SK-N-SH treated with all-trans-retinoic acid at 6 μM for 48 hours (cell line): ENCODE measurements at regions not wholly inside any gene's neighbourhood (a gene's known extent, or its start where the extent isn't known, plus 50 kb on each side); places are given as distances from the start of the nearest gene placed in this dataset.

ENCODE experiments used
- ATAC-seq: fragments of 200-7000 bp; cut with Tn5 transposase; 3 replicates; pipeline ENCODE4 v1.9.1; 2020; ENCODE audit warnings: mild to moderate bottlenecking, moderate library complexity
- ARNTL ChIP-seq: fragments of 450-650 bp; formaldehyde crosslinking; IDR thresholded peaks from 2 replicates; pipeline ENCODE4 v1.5.0; 2020; ENCODE audit warnings: low read depth, mild to moderate bottlenecking, moderate library complexity, borderline replicate concordance
- BACH2 ChIP-seq: fragments of 250-450 bp; sonication (Bioruptor Pico); IDR thresholded peaks from 2 replicates; pipeline ENCODE4 v1.9.0; 2021; ENCODE audit warnings: mild to moderate bottlenecking, borderline replicate concordance
- CREB5 ChIP-seq: fragments of 250-450 bp; sonication (Bioruptor Pico); IDR thresholded peaks from 2 replicates; pipeline ENCODE4 v1.5.1; 2020; ENCODE audit warnings: low read depth, mild to moderate bottlenecking, moderate library complexity
- CSDC2 ChIP-seq: fragments of 250-450 bp; sonication (Bioruptor Pico); IDR thresholded peaks from 2 replicates; pipeline ENCODE4 v1.5.0; 2020; ENCODE audit warnings: mild to moderate bottlenecking, moderate library complexity
- CSRNP3 ChIP-seq: fragments of 250-450 bp; sonication (Bioruptor Pico); IDR thresholded peaks from 2 replicates; pipeline ENCODE4 v1.5.1; 2021; ENCODE audit warnings: mild to moderate bottlenecking, moderate library complexity
- GLIS3 ChIP-seq: fragments of 250-450 bp; sonication (Bioruptor Pico); IDR thresholded peaks from 2 replicates; pipeline ENCODE4 v1.5.0; 2020; ENCODE audit warnings: mild to moderate bottlenecking, moderate library complexity
- ISL1 ChIP-seq: fragments of 250-450 bp; sonication (Bioruptor Pico); IDR thresholded peaks from 2 replicates; pipeline ENCODE4 v2.1.2; 2022; ENCODE audit warnings: mild to moderate bottlenecking, moderate library complexity
- OSR1 ChIP-seq: fragments of 250-450 bp; sonication (Bioruptor Pico); IDR thresholded peaks from 2 replicates; pipeline ENCODE4 v1.8.0; 2022; ENCODE audit warnings: moderate library complexity, mild to moderate bottlenecking, inconsistent platforms
- PATZ1 ChIP-seq: fragments of 250-450 bp; sonication (Bioruptor Pico); IDR thresholded peaks from 2 replicates; pipeline ENCODE4 v1.8.0; 2020; ENCODE audit warnings: mild to moderate bottlenecking, moderate library complexity, borderline replicate concordance
- POU6F1 ChIP-seq: fragments of 250-450 bp; sonication (Bioruptor Pico); IDR thresholded peaks from 2 replicates; pipeline ENCODE4 v1.8.0; 2021; ENCODE audit warnings: low read depth, mild to moderate bottlenecking, moderate library complexity, borderline replicate concordance
- PPARA ChIP-seq: fragments of 250-450 bp; sonication (Bioruptor Pico); IDR thresholded peaks from 2 replicates; pipeline ENCODE4 v1.5.0; 2020; ENCODE audit warnings: mild to moderate bottlenecking, borderline replicate concordance
- RARB ChIP-seq: fragments of 250-450 bp; sonication (Bioruptor Pico); IDR thresholded peaks from 2 replicates; pipeline ENCODE4 v1.8.0; 2021; ENCODE audit warnings: mild to moderate bottlenecking, moderate library complexity
- SNAI2 ChIP-seq: fragments of 250-450 bp; sonication (Bioruptor Pico); IDR thresholded peaks from 2 replicates; pipeline ENCODE4 v1.5.0; 2020; ENCODE audit warnings: mild to moderate bottlenecking, moderate library complexity
- TCF4 ChIP-seq: fragments of 250-450 bp; sonication (Bioruptor Pico); IDR thresholded peaks from 2 replicates; pipeline ENCODE4 v1.8.0; 2021; ENCODE audit warnings: mild to moderate bottlenecking, moderate library complexity, borderline replicate concordance
- TOX ChIP-seq: fragments of 250-450 bp; sonication (Bioruptor Pico); IDR thresholded peaks from 2 replicates; pipeline ENCODE4 v1.8.0; 2021; ENCODE audit warnings: mild to moderate bottlenecking, moderate library complexity, borderline replicate concordance
- TSHZ2 ChIP-seq: fragments of 250-450 bp; sonication (Bioruptor Pico); IDR thresholded peaks from 2 replicates; pipeline ENCODE4 v1.5.0; 2020; ENCODE audit warnings: mild to moderate bottlenecking, moderate library complexity
- ZC3H10 ChIP-seq: fragments of 250-450 bp; sonication (Bioruptor Pico); IDR thresholded peaks from 2 replicates; pipeline ENCODE4 v1.5.1; 2021; ENCODE audit warnings: mild to moderate bottlenecking, moderate library complexity
- ZFP3 ChIP-seq: fragments of 250-450 bp; sonication (Bioruptor Pico); IDR thresholded peaks from 2 replicates; pipeline ENCODE4 v1.5.0; 2020; ENCODE audit warnings: mild to moderate bottlenecking, moderate library complexity
- ZFP30 ChIP-seq: fragments of 450-650 bp; formaldehyde crosslinking; IDR thresholded peaks from 2 replicates; pipeline ENCODE4 v1.5.0; 2022; ENCODE audit warnings: mild to moderate bottlenecking, moderate library complexity
- ZNF70 ChIP-seq: fragments of 450-650 bp; formaldehyde crosslinking; IDR thresholded peaks from 2 replicates; pipeline ENCODE4 v1.5.0; 2020; ENCODE audit warnings: mild to moderate bottlenecking, moderate library complexity
- ZNF8 ChIP-seq: fragments of 450-650 bp; formaldehyde crosslinking; IDR thresholded peaks from 2 replicates; pipeline ENCODE4 v1.5.0; 2020; ENCODE audit warnings: mild to moderate bottlenecking, moderate library complexity

GRCh38 chrX:17247144-17247543 is 127.9 kb upstream of the NHS start:
- 0 out of 3 replicates have a peak, but pooled peaks have one; percentile 53 for ATAC-seq
- TF ChIP-seq ZNF8 (CRISPR knock-in tag): no peak
- no peak for TF ChIP-seq BACH2
- TF ChIP-seq SNAI2 (CRISPR knock-in tag): no peak
- TF ChIP-seq PPARA (CRISPR knock-in tag): no peak
- TF ChIP-seq CSDC2 (CRISPR knock-in tag): no peak
- TF ChIP-seq ZNF70 (CRISPR knock-in tag): no peak
- TF ChIP-seq PATZ1 (CRISPR knock-in tag): no peak
- TF ChIP-seq ZFP30 (CRISPR knock-in tag): no peak
- no peak for TF ChIP-seq ARNTL
- TF ChIP-seq RARB (CRISPR knock-in tag): no peak
- no peak for TF ChIP-seq OSR1
- no peak for TF ChIP-seq ISL1 (CRISPR knock-in tag)
- no peak for TF ChIP-seq ZFP3 (CRISPR knock-in tag)
- no peak for TF ChIP-seq TSHZ2
- no peak for TF ChIP-seq GLIS3 (CRISPR knock-in tag)

GRCh38 chrX:17262123-17262522 is 112.9 kb upstream of the NHS start:
- ATAC-seq: no peak

GRCh38 chrX:17266136-17266535 is 108.9 kb upstream of the NHS start:
- no peak for TF ChIP-seq OSR1
- no peak for TF ChIP-seq RARB (CRISPR knock-in tag)
- TF ChIP-seq GLIS3 (CRISPR knock-in tag): no peak
- TF ChIP-seq TOX (CRISPR knock-in tag): no peak
- TF ChIP-seq SNAI2 (CRISPR knock-in tag): no peak
- TF ChIP-seq ZC3H10 (CRISPR knock-in tag): no peak
- TF ChIP-seq POU6F1: no peak
- TF ChIP-seq ARNTL: no peak
- no peak for TF ChIP-seq BACH2
- no peak for TF ChIP-seq TSHZ2
- no peak for TF ChIP-seq TCF4
- no peak for TF ChIP-seq PATZ1 (CRISPR knock-in tag)
- TF ChIP-seq ZNF70 (CRISPR knock-in tag): no peak
- TF ChIP-seq ZFP3 (CRISPR knock-in tag): no peak
- TF ChIP-seq ZFP30 (CRISPR knock-in tag): no peak
- no peak for TF ChIP-seq CSRNP3 (CRISPR knock-in tag)
- no peak for TF ChIP-seq CSDC2 (CRISPR knock-in tag)
- no peak for TF ChIP-seq ISL1 (CRISPR knock-in tag)
- no peak for TF ChIP-seq CREB5 (CRISPR knock-in tag)

More at GRCh38 chrX:17262123-17262522, 112.9 kb upstream of the NHS start:
- no peak for TF ChIP-seq GLIS3 (CRISPR knock-in tag)
- TF ChIP-seq, all 23 proteins: peak for 0

More at GRCh38 chrX:17266136-17266535, 108.9 kb upstream of the NHS start:
- no peak for ATAC-seq
